Hepatocyte (in vitro differentiated cells): ENCODE measurements at regions not wholly inside any gene's neighbourhood (a gene's known extent, or its start where the extent isn't known, plus 50 kb on each side); places are given as distances from the start of the nearest gene placed in this dataset.

Experiments
- CTCF ChIP-seq: fragments of 200-600 bp; sonication (generic); IDR thresholded peaks from 2 replicates; pipeline ENCODE4 v1.5.1; 2016; ENCODE audit warnings: antibody characterized with exemption, mild to moderate bottlenecking; ENCODE audit not compliant: poor library complexity
- EZH2phosphoT487 ChIP-seq: fragments of 200-600 bp; sonication (generic); IDR thresholded peaks from one replicate; pipeline ENCODE4 v1.6.1; 2018; ENCODE audit warnings: antibody characterized with exemption, mild to moderate bottlenecking, low read depth, moderate library complexity; ENCODE audit not compliant: unreplicated experiment, severe bottlenecking

GRCh38 chr5:2132497-2132847 is 249.7 kb upstream of the IRX4 start:
- TF ChIP-seq CTCF (no peak), EZH2phosphoT487 (no peak)
